GM19240 (cell line): ENCODE measurements at regions not wholly inside any gene's neighbourhood (a gene's known extent, or its start where the extent isn't known, plus 50 kb on each side); places are given as distances from the start of the nearest gene placed in this dataset.
"Not testable (repeated sequence)": the region's sequence is repeated elsewhere in the genome, so short reads cannot be mapped to it uniquely, and the experiment has no call there.

ENCODE experiments used
- DNase-seq: peaks from one replicate; pipeline ENCODE4 v3.0.0; 2011; ENCODE audit warnings: low spot score; ENCODE audit not compliant: insufficient read length

- DNase-seq, result no peak
These were observed 399.4 kb downstream of the CD83 start for GRCh38 chr6:14516956-14517355.

- DNase-seq, result no peak
These were observed 400.0 kb downstream of the CD83 start for GRCh38 chr6:14517516-14518105.

GRCh38 chr6:14518515-14519217 is 401.1 kb downstream of the CD83 start:
- DNase-seq, result no peak

GRCh38 chr6:14520029-14520428 is 402.5 kb downstream of the CD83 start:
- no peak for DNase-seq

GRCh38 chr6:14520536-14520935 is 403.0 kb downstream of the CD83 start:
- no peak for DNase-seq

GRCh38 chr6:14521141-14521540 is 403.6 kb downstream of the CD83 start:
- DNase-seq, result no peak

GRCh38 chr6:14521861-14522260 is 404.3 kb downstream of the CD83 start:
- not testable (repeated sequence) for DNase-seq

GRCh38 chr6:14524319-14524718 is 406.7 kb downstream of the CD83 start:
- DNase-seq, result no peak

- DNase-seq, result no peak
These were observed 412.8 kb downstream of the CD83 start for GRCh38 chr6:14530385-14530784.

- DNase-seq, result no peak
These were observed 415.9 kb downstream of the CD83 start for GRCh38 chr6:14533446-14533845.

GRCh38 chr6:14537030-14537429 is 419.5 kb downstream of the CD83 start:
- no peak for DNase-seq

- DNase-seq, result no peak
These were observed 422.7 kb downstream of the CD83 start for GRCh38 chr6:14540276-14540675.

- no peak for DNase-seq
These were observed 423.4 kb downstream of the CD83 start for GRCh38 chr6:14540810-14541540.

GRCh38 chr6:14542670-14543366 is 425.2 kb downstream of the CD83 start:
- DNase-seq, result no peak

- DNase-seq, result no peak
These were observed 426.5 kb downstream of the CD83 start for GRCh38 chr6:14543971-14544585.

GRCh38 chr6:14544666-14545065 is 427.1 kb downstream of the CD83 start:
- DNase-seq, result no peak

GRCh38 chr6:14545496-14545895 is 427.9 kb downstream of the CD83 start:
- DNase-seq, result no peak

GRCh38 chr6:14546036-14546435 is 428.5 kb downstream of the CD83 start:
- DNase-seq, result no peak

GRCh38 chr6:14547284-14547998 is 429.9 kb downstream of the CD83 start:
- no peak for DNase-seq

- no peak for DNase-seq
These were observed 431.8 kb downstream of the CD83 start for GRCh38 chr6:14549304-14549770.

- no peak for DNase-seq
These were observed 432.3 kb downstream of the CD83 start for GRCh38 chr6:14549871-14550270.
